ENCODE measurements at regions not wholly inside any gene's neighbourhood (a gene's known extent, or its start where the extent isn't known, plus 50 kb on each side); places are given as distances from the start of the nearest gene placed in this dataset.
"Not testable (repeated sequence)": the region's sequence is repeated elsewhere in the genome, so short reads cannot be mapped to it uniquely, and the experiment has no call there.

DNA sequence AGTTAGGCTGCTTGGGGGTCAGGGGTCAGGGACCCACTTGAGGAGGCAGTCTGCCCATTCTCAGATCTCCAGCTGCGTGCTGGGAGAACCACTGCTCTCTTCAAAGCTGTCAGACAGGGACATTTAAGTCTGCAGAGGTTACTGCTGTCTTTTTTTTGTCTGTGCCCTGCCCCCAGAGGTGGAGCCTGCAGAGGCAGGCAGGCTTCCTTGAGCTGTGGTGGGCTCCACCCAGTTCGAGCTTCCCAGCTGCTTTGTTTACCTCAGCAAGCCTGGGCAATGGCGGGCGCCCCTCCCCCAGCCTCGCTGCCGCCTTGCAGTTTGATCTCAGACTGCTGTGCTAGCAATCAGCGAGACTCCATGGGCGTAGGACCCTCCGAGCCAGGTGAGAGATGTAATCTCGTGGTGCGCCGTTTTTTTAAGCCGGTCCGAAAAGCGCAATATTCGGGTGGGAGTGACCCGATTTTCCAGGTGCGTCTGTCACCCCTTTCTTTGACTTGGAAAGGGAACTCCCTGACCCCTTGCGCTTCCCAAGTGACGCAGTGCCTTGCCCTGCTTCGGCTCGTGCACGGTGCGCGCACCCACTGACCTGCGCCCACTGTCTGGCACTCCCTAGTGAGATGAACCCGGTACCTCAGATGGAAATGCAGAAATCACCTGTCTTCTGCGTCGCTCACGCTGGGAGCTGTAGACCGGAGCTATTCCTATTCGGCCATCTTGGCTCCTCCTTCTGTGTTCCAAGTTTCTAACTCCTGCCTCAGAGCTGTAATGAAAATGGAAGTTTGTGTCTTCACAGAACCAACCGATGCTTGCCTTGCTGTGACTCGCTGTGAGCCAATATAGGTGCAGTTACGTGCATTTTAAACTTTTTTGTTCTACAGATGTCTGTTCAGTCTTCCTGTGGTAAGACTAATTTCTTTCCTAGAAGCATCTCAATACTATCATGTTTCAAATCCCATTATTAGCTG is 156.8 kb upstream of the RPS23 start:
- FAIRE-seq; H2BK120ac ChIP-seq (replicated peaks; ENCODE audit: low read depth, low read length); H3K4me1 ChIP-seq (replicated peaks in 1 of 4; ENCODE audit: control insufficient read depth in 3 of 4, insufficient read depth in 4 of 4, low read length in 3 of 4); H3K9me3 ChIP-seq (ENCODE audit: insufficient read depth in 2 of 2, low read depth in 1 of 2, low read length in 1 of 2); H3K18ac ChIP-seq (ENCODE audit: extremely low read depth, low read length); H3K36me3 ChIP-seq (ENCODE audit: control insufficient read depth in 2 of 4, insufficient read depth in 4 of 4, low read length in 3 of 4); CTCF ChIA-PET (ENCODE audit: partially characterized antibody); H4K8ac ChIP-seq (ENCODE audit: extremely low read depth, insufficient read depth, low read length); H4K20me1 ChIP-seq (replicated peaks in 1 of 2; ENCODE audit: control insufficient read depth in 1 of 2, insufficient read depth in 2 of 2, low read length in 2 of 2); H3K27me3 ChIP-seq (replicated peaks in 1 of 4; ENCODE audit: control insufficient read depth in 3 of 4, extremely low read depth in 1 of 4, insufficient read depth in 3 of 4, low read length in 3 of 4); H2BK20ac ChIP-seq (ENCODE audit: low read length); H2AK5ac ChIP-seq (ENCODE audit: low read depth, low read length); H4K91ac ChIP-seq (replicated peaks; ENCODE audit: insufficient read length, low read length); H2BK15ac ChIP-seq (ENCODE audit: low read length); H3K27ac ChIP-seq (ENCODE audit: low read depth, low read length); H3K79me1 ChIP-seq (ENCODE audit: low read depth, low read length); H3K79me2 ChIP-seq (ENCODE audit: control insufficient read depth in 1 of 2, insufficient read depth in 2 of 2, low read length in 2 of 2); H2BK5ac ChIP-seq (ENCODE audit: low read depth, low read length); H3K9ac ChIP-seq (replicated peaks in 1 of 4; ENCODE audit: extremely low read depth in 1 of 4, low read depth in 3 of 4, low read length in 3 of 4); H3K14ac ChIP-seq (ENCODE audit: insufficient read length); H3K23me2 ChIP-seq (ENCODE audit: low read depth, low read length); H3K56ac ChIP-seq (replicated peaks; ENCODE audit: insufficient read length, low read depth, low read length); H2BK12ac ChIP-seq (ENCODE audit: low read depth, low read length); H3K4ac ChIP-seq (replicated peaks; ENCODE audit: insufficient read length, low read depth, low read length); H3K23ac ChIP-seq (ENCODE audit: insufficient read length); H4K5ac ChIP-seq (ENCODE audit: insufficient read length, low read depth, low read length): not testable (repeated sequence)
- peak in 1 of 2 experiments; percentile 49 for DNase-seq (ENCODE audit: low read depth in 1 of 2, low spot score in 2 of 2)
- TF ChIP-seq YY1 (IDR thresholded peaks at IDR 0.05; ENCODE audit: low read depth, low read length): peak; percentile 54; the same call in 1 of the 2 replicates
- 73% methylated on average over 18 of the region's 35 CpGs; no CpG with 5 or more reads in 1 of the 2 experiments for WGBS, 2 experiments (ENCODE audit: extremely low coverage in 1 of 2, insufficient coverage in 1 of 2, insufficient read length in 1 of 2, insufficient replicate concordance in 2 of 2, low coverage in 1 of 2, low lambda C conversion rate in 2 of 2, missing lambda C conversion rate in 1 of 2)
- POLR2A ChIA-PET (ENCODE audit: partially characterized antibody): interaction anchor here (1.2 to 1.6 kb wide), 3 partner anchors 10 to 11 kb away, joined by 3 read pairs; no protein-coding TSS in a partner anchor
- Histone ChIP-seq H2AFZ (ENCODE audit: low read length) (peak overlapping the region; percentile 99), H3K4me2 (ENCODE audit: insufficient read depth in 1 of 2, low read depth in 2 of 2, low read length in 2 of 2) (peak overlapping the region in 1 of 2 experiments; percentile 73; a peak in 2 of 4 replicates), H3K4me3 (ENCODE audit: extremely low read depth in 1 of 4, insufficient read depth in 2 of 4, low read depth in 3 of 4, low read length in 4 of 4) (peak overlapping the region in 2 of 4 experiments; percentile 9 to 30; a peak in 2 of 8 replicates)

Data from H1 (cell line).